Pancreas (tissue), 10 donors: ENCODE measurements at regions not wholly inside any gene's neighbourhood (a gene's known extent, or its start where the extent isn't known, plus 50 kb on each side); places are given as distances from the start of the nearest gene placed in this dataset.

Source experiments
- ATAC-seq, 4 donors: fragments of 200-7000 bp; cut with Tn5 transposase; one replicate each; pipeline versions ENCODE4 v1.8.0 to v1.9.1; 2020; ENCODE audit warnings: mild to moderate bottlenecking in 4 of 4, moderate library complexity in 4 of 4
- DNase-seq, 6 donors: peaks; one replicate each; pipeline ENCODE4 v3.0.0-alpha.2; 2020
- FAIRE-seq: peaks from 2 replicates; lab custom pipeline; 2012; peaks lifted over from hg19 to GRCh38; lab: Jason Lieb, UNC
- H3K27ac ChIP-seq, 4 donors: fragments of 200-600 bp; sonication (generic); 1 replicate in 3 of 4; 2 replicates in 1 of 4; pipeline versions ENCODE4 v1.5.0 to v1.8.0; 2020
- H3K27me3 ChIP-seq, 4 donors: fragments of 200-600 bp; one replicate each; pipeline ENCODE4 v1.8.0; 2021
- H3K36me3 ChIP-seq, 3 donors: fragments of 200-600 bp; sonication (generic) in 1 of 3; one replicate each; pipeline versions ENCODE4 v1.5.0 to v1.8.0; 2020 to 2021
- H3K4me1 ChIP-seq, 3 donors: fragments of 200-600 bp; one replicate each; pipeline ENCODE4 v1.8.0; 2021
- H3K4me3 ChIP-seq, 4 donors: fragments of 200-600 bp; sonication (generic) in 2 of 4; one replicate each; pipeline versions ENCODE4 v1.5.0 to v1.8.0; 2020 to 2021
- H3K9me3 ChIP-seq, 4 donors: fragments of 200-600 bp; one replicate each; pipeline ENCODE4 v1.8.0; 2021
- CTCF ChIP-seq, 4 donors: fragments of 200-600 bp; sonication (generic) in 3 of 4; IDR thresholded peaks; one replicate each; pipeline versions ENCODE4 v1.5.0 to v1.8.0; 2021; ENCODE audit warnings: antibody characterized with exemption in 4 of 4
- WGBS, 2 donors: extraction: QIAGEN DNeasy Blood & Tissue Kit; methylation state at CpG; one replicate each; pipeline ENCODE4 v1.1.7; 2013; 5-methylcytosine and 5-hydroxymethylcytosine counted together
- intact Hi-C, 3 donors: fragments of 100-400 bp; cut with DNase I; formaldehyde crosslinking; loops; one replicate each; pipeline versions ENCODE4 v1.11.1 to v1.14.2; 2022
- donor health status: healthy with polysubstance abuse.
- donor health status: DM: no; HTN: no; CAD: no; lungs with moderate emphysema.
- donor health status: DM: no; HTN: no; CAD: no.
- donor health status: control.
- donor health status: control.
- donor health status: Bipolar disorder and iron deficiency.
- donor health status: DM: yes; HTN: yes; CAD: no.
- donor health status: DM: no; HTN: no; CAD: no.
- donor health status: DM: no; HTN: no; CAD: no.
- donor health status: DM: yes; HTN: yes; CAD: no.

- H3K4me1 ChIP-seq: no peaks in the 10 kb centered on the region
- H3K36me3 ChIP-seq: no peaks in the 10 kb centered on the region
- ATAC-seq: peak in 1 of 4 donors; percentile 15
- no peaks in the 10 kb centered on the region for H3K9me3 ChIP-seq
- no peak for FAIRE-seq
- H3K27ac ChIP-seq: no peak overlapping the region
- no peaks in the 10 kb centered on the region for H3K27me3 ChIP-seq
- no peak for DNase-seq
- no peak overlapping the region for H3K4me3 ChIP-seq
- TF ChIP-seq CTCF (IDR thresholded peaks at IDR 0.05): no peak
- 79 to 81% methylated on average over 11 of the region's 11 CpGs for WGBS, 2 donors
- intact Hi-C loops: no loop called here
These were observed 89.0 kb downstream of the EMX2 start for GRCh38 chr10:117631276-117632145.

GRCh38 chr10:117632406-117632805 is 89.9 kb downstream of the EMX2 start:
- 92% methylated on average over 7 of the region's 7 CpGs for WGBS, 2 donors
- FAIRE-seq: no peak
- Histone ChIP-seq H3K36me3 (no peaks in the 10 kb centered on the region), H3K27me3 (no peaks in the 10 kb centered on the region), H3K27ac (no peak overlapping the region), H3K4me3 (no peak overlapping the region), H3K9me3 (no peaks in the 10 kb centered on the region), H3K4me1 (no peaks in the 10 kb centered on the region)
- TF ChIP-seq CTCF (IDR thresholded peaks at IDR 0.05): no peak
- intact Hi-C loops: no loop called here
- no peak for DNase-seq
- ATAC-seq: no peak

- Histone ChIP-seq H3K4me3 (no peak overlapping the region), H3K36me3 (no peaks in the 10 kb centered on the region), H3K27me3 (no peaks in the 10 kb centered on the region), H3K9me3 (no peaks in the 10 kb centered on the region), H3K27ac (no peak overlapping the region), H3K4me1 (no peaks in the 10 kb centered on the region)
- WGBS, 2 donors: 86 to 95% methylated on average over 4 of the region's 4 CpGs
- TF ChIP-seq CTCF (IDR thresholded peaks at IDR 0.05): no peak
- DNase-seq: no peak
- no peak for FAIRE-seq
- intact Hi-C loops: no loop called here
- no peak for ATAC-seq
These were observed 93.3 kb downstream of the EMX2 start for GRCh38 chr10:117635826-117636225.

GRCh38 chr10:117638200-117638599 is 95.7 kb downstream of the EMX2 start:
- ATAC-seq: no peak
- Histone ChIP-seq H3K4me3 (no peak overlapping the region), H3K36me3 (no peaks in the 10 kb centered on the region), H3K27ac (no peak overlapping the region), H3K9me3 (no peaks in the 10 kb centered on the region), H3K27me3 (no peaks in the 10 kb centered on the region), H3K4me1 (no peaks in the 10 kb centered on the region)
- intact Hi-C loops: no loop called here
- DNase-seq: no peak
- no peak for TF ChIP-seq CTCF (IDR thresholded peaks at IDR 0.05)
- WGBS, 2 donors: 72 to 82% methylated on average over 2 of the region's 2 CpGs
- no peak for FAIRE-seq

- H3K4me3 ChIP-seq: no peak overlapping the region
- H3K36me3 ChIP-seq: no peaks in the 10 kb centered on the region
- TF ChIP-seq CTCF (IDR thresholded peaks at IDR 0.05): no peak
- WGBS, 2 donors: 68 to 77% methylated on average over 1 of the region's 1 CpG
- peaks cover 0 to under 1% (median 0%) of the 10 kb centered on the region in 4 donors for H3K27me3 ChIP-seq
- H3K4me1 ChIP-seq: no peaks in the 10 kb centered on the region
- intact Hi-C loops: no loop called here
- no peaks in the 10 kb centered on the region for H3K9me3 ChIP-seq
- ATAC-seq (no peak), FAIRE-seq (no peak), DNase-seq (no peak)
- H3K27ac ChIP-seq: no peak overlapping the region
These were observed 96.2 kb downstream of the EMX2 start for GRCh38 chr10:117638664-117639200.
